PC-9 (cell line): ENCODE measurements at regions not wholly inside any gene's neighbourhood (a gene's known extent, or its start where the extent isn't known, plus 50 kb on each side); places are given as distances from the start of the nearest gene placed in this dataset.

Experiments used
- EZH2 ChIP-seq: fragments of 200-600 bp; sonication (generic); IDR thresholded peaks from 2 replicates; pipeline ENCODE4 v1.8.0; 2017; ENCODE audit warnings: antibody characterized with exemption, low read depth
- TF ChIP-seq, protein P1 (sequence below): fragments of 200-600 bp; sonication (generic); conservative IDR thresholded peaks from 2 replicates; pipeline ENCODE4 v1.6.1; 2017; ENCODE audit warnings: mixed run types, antibody characterized with exemption, mild to moderate bottlenecking, moderate library complexity

- TF ChIP-seq, protein P1, sequence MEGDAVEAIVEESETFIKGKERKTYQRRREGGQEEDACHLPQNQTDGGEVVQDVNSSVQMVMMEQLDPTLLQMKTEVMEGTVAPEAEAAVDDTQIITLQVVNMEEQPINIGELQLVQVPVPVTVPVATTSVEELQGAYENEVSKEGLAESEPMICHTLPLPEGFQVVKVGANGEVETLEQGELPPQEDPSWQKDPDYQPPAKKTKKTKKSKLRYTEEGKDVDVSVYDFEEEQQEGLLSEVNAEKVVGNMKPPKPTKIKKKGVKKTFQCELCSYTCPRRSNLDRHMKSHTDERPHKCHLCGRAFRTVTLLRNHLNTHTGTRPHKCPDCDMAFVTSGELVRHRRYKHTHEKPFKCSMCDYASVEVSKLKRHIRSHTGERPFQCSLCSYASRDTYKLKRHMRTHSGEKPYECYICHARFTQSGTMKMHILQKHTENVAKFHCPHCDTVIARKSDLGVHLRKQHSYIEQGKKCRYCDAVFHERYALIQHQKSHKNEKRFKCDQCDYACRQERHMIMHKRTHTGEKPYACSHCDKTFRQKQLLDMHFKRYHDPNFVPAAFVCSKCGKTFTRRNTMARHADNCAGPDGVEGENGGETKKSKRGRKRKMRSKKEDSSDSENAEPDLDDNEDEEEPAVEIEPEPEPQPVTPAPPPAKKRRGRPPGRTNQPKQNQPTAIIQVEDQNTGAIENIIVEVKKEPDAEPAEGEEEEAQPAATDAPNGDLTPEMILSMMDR: no peak
- no peak for TF ChIP-seq EZH2
Observed at GRCh38 chr5:38621840-38622437, 65.5 kb upstream of the LIFR start.
